NCI-H1048 (cell line): ENCODE measurements at regions not wholly inside any gene's neighbourhood (a gene's known extent, or its start where the extent isn't known, plus 50 kb on each side); places are given as distances from the start of the nearest gene placed in this dataset.
"Not testable (repeated sequence)": the region's sequence is repeated elsewhere in the genome, so short reads cannot be mapped to it uniquely, and the experiment has no call there.

Experiments used
- DNase-seq: peaks from one replicate; lab custom pipeline; 2025; lab: John Stamatoyannopoulos, UW

DNA sequence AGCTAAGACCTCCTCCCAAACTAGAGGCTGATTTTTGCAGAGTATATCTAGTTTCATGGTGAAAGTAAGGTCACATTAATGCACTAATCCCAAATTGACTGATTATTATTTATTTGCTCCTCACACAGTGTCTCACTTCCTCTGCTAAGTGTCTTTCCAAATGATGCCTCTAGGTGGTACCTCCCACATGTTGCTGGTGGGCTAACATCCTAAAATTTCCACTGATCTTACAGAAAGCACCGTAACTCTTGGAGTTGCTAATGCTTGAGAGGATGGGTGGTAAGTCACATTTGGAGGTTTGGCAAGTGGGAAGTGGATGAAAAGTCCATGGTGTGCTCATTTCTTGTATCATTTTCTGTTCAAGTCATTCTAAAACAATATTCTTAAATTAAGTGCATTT is 428.7 kb upstream of the GYPC start:
- DNase-seq: no peak

DNA sequence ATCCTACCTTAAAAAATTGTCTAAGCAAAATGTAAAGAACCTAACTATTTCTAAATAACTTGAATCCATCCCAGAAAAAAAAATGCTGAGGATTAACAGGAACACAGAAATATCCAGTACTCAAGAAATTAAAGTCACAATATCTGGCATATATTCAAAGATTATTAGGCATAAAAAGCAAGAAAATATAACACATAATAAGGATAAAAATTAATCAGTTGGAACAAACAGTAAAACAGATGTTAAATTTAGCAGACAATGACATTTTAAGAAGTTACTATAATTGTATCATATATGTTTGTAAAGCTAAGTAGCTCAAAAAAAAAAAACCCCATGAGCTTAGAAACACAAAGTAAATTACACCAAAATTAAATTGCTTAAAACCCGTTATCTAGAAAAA is 427.4 kb upstream of the GYPC start:
- DNase-seq: no peak

DNA sequence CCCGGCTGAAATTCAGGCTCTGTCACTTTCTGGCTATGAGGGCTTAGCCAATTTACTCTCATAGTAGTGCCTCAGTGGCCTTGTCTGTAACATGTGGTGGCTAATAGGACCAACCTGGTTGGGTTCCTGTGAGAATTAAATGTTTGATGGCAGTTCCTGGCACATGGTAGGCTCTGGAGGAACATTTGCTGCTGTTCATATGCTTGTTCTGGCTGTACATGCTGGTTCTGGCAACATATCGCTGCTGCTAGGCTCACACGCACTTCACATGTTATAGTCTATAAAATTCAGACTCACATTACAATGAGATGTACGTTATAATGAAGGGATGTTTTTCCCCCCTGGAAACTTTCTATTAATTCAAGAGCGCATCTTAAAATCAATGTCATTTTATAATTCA is 417.7 kb upstream of the GYPC start:
- DNase-seq: no peak

DNA sequence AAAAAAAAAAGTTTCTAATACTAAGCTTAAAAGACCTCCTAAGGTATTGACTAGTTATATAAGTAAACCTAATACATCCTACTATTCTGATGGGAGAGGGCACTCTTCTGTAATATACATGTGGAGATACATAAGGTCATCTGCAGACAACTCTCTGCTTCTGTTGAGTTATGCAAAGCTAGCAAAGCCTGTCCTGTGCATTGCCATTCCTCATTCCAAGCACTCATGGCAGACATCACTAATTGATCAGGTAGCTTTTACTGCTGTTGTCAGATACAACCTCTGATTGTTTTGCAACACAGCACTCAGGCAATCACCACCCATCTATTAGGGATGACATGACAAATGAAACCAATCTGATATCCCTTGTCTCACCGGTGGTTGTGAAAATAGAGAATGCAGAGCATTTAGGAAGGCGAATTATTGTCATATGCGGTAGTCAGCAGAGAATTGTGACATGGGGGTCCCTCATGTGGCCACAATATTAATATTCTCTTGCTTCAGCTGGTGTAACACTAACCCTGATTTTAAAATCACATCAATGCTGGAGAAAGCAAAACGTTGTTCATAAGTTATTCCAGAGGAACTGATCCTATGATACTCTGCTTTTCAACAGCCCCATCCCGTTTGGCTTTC is 416.5 kb upstream of the GYPC start:
- no peak for DNase-seq

DNA sequence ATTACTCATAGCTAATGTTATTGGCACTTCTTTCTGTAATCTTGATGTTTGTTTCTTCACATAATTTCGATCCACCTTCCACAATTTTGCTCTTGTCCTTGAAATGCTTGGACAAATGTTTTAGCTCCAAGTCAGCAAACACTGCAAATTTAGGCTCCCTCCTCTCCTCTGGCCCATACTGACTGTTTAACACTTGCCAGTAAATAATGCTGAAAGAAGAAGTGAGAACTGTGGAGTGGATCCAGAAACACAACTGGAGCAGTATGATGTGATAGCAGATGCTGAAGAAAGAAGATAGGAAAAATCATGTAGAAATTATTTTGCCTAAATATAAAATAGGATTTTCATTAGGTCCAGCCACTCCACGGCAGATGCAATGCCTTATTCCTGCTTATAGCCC is 415.0 kb upstream of the GYPC start:
- no peak for DNase-seq

DNA sequence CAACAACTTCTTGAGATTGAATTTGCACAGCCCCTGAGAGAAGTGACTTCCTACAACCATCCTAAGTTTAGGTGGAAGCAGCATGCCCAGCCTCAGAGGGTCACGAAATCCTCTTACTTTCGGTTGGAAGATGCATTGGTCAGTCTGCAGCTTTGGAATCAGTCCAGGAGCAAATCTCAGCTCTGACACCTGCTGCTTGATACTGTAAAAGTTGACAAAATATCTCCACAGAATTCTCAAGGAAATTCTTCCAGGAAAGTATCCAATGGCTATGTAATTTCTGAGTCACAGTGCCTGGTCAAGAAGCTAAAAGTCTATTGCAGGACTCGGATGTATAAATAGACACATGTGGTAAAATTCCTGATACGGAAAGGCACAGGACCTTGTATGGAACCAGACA is 414.5 kb upstream of the GYPC start:
- DNase-seq: no peak

DNA sequence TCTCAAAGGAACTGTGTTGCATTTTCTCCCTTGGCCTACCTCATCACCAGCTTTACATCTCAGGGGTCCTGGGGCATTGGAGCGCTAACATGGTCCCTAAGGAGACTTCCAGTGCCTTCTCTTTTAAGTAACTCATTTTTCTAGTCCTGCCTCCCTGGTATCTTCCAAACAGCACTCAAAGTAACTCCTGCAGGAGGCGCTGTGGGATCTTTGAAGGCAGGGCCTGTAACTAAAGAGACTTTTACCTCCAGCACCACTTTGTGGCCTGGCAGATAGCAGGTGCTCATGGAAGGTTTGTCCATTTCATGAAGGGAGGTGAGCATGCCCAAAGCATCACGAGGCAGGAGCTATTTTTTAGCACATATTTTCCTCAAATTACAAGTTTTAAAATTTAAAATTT is 411.0 kb upstream of the GYPC start:
- peak; percentile 14 for DNase-seq

DNA sequence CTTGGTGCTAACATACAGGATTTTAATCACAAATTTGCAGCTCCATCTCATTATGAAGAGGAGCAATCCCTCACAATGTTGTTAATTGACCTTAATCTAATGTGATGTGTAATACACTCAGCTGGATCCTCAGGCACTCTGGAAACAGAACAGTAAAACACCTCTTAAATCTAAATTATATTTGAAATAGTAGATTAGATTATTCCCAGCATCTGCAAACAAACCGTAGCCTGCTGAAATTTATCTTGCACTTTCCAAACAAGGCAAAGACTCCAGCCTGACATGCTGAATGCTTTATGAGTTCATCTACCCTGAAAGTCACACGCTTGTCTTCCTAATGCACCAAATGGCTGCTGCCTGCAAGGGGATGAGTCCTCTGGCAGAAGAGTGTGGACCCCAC is 402.3 kb upstream of the GYPC start:
- no peak for DNase-seq

DNA sequence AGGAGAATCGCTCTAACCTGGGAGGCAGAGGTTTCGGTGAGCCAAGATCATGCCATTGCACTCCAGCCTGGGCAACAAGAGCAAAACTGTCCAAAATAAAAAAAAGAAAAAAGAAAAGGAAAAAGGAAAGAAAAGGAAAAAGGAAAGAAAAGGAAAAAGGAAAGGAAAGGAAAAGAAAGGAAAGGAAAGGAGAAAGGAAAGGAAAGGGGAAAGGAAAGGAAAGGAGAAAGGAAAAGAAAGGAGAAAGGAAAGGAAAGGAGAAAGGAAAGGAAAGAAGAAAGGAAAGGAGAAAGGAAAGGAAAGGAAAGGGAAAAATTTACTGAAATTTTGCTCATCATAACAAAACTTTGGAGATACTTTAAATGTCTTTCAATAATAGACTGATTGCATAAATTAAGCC is 391.3 kb upstream of the GYPC start:
- DNase-seq: no peak

DNA sequence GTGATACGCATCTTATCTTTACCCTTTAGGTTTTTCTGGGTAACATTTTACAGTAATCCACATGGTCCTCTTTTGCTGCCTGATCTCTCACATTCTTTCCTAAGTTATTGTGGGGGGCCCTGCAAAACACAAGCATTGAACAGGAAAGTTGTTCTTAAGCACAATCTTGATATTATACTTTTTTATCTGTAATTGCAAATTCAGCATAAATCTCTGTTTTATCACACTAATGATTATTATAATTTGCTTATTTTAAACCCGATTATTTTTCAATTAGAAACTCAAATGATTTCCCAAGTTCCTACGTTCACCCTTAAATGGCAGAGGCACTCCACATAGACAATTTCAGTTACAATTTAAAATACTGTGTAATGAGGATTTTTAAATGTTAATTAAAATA is 386.0 kb upstream of the GYPC start:
- DNase-seq: no peak

DNA sequence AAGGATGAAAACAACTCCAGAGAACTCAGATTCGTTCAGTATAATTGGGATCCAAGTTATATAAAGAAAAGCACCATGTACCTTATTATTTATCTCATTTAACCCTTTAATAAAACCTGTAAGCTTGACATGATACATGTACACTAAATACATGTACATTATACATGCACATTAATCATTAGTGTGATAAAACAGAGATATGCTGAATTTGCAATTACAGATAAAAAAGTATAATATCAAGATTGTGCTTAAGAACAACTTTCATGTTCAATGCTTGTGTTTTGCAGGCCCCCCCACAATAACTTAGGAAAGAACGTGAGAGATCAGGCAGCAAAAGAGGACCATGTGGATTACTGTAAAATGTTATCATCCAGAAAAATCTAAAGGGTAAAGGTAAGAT is 385.4 kb upstream of the GYPC start:
- DNase-seq: no peak

DNA sequence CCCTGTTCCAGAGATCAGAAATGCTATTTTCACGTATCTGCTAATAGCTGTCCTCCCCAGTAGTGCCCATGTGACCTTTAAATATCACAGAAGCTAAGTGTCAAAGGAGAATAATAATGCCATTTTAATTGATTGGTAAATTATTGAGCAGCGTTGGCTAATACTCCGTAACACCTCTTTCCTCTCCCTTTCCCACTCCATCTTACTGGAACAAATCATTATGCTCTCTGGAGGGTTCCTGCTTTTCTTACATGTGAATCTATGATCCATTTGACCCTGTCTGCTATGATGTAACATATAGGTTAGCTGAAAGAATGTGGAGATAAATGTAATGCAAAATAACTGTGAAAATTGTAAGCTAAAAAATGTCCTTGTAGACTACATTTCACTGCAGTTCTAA is 383.6 kb upstream of the GYPC start:
- DNase-seq: no peak

DNA sequence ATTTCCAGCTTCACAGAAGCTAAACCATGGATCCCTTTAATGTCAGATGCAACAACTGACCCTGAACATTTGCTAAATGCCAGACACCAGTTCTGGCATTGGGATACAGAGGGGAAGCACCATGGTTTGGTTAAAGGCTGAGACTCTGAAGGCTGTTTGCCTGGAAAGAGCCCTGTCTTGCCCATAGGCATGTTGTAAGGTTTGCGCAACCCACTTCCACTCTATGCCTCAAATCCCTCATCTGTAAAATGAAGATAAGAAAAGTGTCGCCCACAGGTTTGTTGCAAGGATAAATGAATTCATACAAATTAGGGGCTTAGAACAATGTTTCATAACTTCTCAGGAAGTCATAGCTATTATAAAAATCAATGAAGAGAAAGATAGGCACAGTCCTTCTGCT is 380.9 kb upstream of the GYPC start:
- DNase-seq: no peak

DNA sequence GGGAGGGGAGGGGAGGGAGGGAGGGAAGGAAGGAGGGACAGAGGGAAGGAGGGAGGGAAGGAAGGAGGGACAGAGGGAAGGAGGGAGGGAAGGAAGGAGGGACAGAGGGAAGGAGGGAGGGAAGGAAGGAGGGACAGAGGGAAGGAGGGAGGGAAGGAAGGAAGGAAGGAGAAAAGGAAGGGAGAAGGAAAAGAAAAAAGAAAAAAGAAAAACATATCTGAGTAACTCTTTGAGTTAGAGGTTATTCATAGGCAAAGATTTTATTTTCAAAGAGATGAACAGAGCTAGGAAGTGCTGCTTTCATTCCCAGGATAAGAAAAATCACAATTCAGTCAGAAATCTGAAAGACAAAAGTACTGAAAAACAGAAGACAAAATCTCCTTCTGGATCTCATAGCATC is 379.7 kb upstream of the GYPC start:
- DNase-seq: not testable (repeated sequence)

DNA sequence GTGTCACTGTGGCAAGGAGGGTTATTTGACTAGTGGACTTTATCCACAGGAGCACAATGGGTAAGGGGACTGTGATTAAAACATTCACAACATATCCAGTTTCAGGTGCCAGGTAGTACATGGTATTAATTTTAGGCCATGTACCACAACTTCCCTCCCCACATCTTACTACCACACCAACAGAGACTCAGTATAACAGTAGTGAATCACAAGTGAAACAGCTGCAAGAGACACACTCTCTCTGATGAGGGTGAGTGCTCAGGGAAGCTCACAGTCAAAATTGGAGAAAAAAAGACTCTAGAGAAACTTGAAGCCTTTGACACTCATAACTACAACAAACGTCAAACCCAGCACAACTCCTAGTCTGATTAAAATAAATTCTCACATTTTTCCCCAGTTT is 367.6 kb upstream of the GYPC start:
- DNase-seq: no peak

DNA sequence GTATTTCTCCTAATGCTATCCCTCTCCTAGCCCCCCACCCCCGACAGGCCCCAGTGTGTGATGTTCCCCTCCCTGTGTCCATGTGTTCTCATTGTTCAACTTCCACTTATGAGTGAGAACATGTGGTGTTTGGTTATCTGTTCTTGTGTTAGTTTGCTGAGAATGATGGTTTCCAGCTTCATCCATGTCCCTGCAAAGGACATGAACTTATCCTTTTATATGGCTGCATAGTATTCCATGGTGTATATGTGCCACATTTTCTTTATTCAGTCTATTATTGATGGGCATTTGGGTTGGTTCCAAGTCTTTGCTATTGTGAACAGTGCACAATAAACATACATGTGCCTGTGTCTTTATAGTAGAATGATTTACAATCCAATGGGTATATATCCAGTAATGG is 362.0 kb upstream of the GYPC start:
- not testable (repeated sequence) for DNase-seq

DNA sequence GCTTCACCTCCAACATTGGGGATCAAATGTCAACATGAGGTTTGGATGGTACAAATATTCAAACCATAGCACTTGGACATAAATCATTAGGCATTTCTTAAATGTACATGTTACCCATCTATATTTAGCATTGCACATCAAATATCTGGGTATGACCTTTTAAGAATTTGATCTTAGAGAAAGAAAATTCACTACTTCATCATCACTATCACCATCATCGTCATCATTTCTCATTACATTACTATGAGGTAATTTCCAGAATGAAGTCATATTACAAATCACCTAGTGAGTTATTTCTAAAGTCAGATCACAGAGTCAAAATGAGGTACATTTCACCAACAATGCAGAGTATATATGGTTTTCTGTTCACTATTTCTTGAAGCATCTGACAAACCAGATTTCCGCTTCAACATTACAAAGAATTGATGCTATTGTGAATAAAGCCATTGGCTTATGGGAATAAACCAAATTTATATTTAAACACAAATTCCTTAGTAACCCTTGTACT is 356.4 kb upstream of the GYPC start:
- no peak for DNase-seq

DNA sequence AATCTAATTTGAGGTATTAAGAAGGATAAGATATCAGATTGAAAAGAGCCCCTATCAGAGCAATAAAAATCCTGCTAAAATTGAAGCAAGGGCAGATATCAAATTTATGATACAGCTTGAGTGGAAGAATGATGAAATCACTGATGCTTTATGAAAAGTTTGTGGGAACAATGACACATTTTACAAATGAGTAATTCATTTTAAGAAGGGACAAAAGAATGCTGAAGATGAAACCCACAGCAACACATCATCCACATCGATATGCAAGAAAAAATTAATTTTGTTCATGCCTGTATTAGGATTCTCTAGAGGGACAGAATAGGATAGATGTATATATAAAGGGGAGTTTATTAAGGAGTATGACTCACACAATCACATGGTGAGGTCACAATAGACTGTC is 355.6 kb upstream of the GYPC start:
- DNase-seq: no peak

DNA sequence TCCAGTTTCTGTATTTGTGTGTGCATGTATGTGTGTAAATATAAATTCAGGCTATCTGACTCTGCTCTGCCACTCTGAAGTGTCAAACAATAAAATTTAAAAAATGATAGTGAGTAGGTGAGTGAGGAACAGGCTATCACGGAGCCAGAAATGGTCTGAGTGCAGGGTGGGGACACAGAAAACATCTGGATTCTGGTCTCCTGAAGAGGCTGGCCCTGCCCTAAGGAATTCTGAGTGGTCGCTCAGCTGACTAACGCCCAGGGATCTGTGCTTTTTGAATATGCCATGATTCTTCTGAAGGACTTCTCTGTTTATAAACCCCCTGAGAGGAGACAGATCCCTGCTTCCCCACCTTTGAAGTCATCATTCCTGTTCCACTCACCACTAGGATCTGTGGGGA is 353.9 kb upstream of the GYPC start:
- DNase-seq: no peak

DNA sequence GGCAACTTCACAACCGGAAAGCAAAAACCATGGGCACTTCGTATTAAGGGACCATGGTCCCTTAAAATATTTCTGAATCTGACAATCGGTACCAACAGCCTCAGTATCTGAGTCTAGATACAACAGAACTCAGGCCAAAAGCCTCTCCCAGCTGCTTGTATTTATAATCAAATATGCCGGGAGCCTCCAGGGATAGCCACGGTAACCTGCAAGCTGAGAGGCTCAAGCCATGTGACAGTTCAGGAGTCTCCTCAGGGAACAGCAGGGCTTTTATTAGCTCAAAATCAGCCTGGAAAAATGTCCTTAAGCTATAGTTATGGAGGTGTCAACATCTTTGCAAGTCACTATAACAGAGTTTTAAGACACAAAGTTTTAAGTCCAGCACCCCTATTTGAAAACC is 352.8 kb upstream of the GYPC start:
- no peak for DNase-seq

DNA sequence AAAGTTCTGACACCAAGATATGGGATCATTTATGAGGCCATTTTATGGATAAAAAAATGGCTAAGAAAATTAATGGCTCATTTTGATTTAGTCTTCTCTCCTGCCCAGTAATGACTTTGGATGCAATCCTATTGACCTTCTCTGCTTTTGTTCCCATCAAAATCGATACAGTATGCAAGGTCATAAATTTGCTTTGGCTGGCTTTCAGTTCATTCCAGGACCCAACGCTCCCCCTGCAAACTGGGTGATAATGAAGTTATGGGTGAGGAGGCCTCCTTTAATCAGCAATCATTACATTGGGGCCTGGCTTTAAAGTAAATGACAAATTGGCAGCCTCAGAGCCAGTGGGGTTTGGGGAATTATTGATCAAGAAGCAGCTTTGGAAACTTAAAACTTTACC is 351.8 kb upstream of the GYPC start:
- DNase-seq: no peak

DNA sequence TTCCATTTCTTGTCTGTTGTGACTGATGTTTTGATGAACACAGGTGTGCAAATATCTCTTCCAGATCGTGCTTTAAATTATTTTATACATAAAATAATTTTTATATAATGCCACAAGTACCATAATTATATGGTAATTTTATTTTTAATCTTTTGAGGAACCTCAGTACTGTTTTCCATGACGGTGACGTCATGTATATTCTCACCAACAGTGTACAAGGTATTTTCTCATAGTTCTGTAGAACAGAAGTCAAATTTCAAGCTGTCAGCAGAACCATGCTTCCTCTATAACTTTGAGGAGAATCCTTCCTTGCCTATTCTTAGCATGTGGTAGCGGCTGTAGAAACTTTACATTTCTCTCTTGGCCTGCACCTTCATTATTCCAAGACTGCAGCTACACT is 349.4 kb upstream of the GYPC start:
- DNase-seq: no peak

DNA sequence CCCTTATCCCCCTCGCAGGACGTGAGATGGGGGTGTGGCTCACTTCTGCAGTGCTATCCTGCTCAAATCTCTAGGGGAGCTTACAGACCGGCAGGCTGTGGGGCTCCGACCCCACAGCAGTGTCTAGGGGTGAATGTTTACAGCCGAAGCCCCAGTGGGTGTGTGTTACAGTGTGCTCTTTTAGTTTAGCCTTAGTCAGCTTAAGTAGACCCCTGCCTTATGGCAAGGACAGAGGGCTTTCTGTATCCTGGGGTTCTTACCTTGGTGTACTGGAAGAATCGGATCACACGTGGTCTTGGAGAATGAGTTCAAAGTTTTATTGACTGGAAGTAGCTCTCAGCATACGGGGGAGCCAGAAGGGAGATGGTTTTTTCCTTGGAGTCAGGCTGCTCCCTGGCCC is 348.2 kb upstream of the GYPC start:
- DNase-seq: no peak

DNA sequence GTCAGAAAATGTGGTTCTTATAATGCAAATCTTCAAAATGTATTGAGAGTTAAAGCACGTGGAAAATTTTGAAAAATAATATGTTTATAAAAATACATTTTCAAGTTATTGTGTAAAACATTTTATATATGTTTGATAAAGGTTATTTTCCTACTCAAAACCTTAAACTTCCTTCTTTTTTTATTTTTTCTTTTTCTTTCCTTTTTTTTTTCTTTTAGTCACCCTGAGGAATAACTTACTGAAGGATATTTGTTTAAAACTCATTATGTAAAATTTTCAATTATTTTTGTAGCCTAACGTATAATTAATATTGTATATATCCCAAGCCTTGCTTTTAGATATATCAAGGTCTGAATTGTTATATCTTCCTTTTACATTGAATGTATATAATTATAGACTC is 346.8 kb upstream of the GYPC start:
- DNase-seq: no peak

DNA sequence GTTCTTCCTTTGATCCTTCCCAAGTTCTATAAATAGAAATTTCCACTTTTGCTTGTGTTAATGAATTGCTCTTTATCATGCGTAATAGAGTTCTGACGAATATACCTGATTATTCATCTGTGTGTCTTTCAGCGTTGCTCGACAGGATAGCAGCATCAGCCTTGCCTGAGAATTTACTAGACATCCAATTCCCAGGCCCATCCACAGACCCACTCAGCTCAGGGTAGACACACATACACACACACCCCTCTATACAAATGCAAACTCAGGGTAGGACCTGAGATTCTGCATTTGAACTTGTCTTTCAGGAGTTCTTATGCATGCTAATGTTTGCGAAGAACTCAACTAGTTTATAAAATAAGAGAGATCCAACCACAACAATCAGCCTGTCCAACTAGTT is 343.4 kb upstream of the GYPC start:
- DNase-seq: no peak
